CD4-positive, alpha-beta T cell treated with Interleukin-15 for 1 hour (primary cell): ENCODE measurements at regions not wholly inside any gene's neighbourhood (a gene's known extent, or its start where the extent isn't known, plus 50 kb on each side); places are given as distances from the start of the nearest gene placed in this dataset.

ENCODE experiments used
- DNase-seq: peaks from one replicate; pipeline ENCODE4 v3.0.0-alpha.2; 2020

DNA sequence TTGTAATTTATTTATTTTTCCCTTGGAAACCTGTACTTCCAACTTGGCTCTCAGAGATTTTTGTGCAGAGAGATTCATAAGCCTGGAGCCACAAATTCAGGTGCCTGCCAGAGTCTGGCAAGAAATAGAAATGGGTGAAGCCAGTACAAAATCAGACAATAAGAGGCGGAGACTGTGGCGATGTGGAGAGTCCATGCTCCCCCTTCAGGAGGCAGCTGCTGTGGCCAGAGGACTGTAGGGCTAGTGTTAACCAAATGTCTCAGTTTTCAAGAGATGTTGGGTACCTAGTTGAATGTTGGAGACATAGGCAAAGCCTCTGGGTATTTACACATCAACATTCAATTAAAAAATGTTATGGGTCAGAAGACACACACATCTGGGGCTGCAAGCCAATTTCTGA is 208.6 kb downstream of the PSAT1 start:
- DNase-seq = no peak

DNA sequence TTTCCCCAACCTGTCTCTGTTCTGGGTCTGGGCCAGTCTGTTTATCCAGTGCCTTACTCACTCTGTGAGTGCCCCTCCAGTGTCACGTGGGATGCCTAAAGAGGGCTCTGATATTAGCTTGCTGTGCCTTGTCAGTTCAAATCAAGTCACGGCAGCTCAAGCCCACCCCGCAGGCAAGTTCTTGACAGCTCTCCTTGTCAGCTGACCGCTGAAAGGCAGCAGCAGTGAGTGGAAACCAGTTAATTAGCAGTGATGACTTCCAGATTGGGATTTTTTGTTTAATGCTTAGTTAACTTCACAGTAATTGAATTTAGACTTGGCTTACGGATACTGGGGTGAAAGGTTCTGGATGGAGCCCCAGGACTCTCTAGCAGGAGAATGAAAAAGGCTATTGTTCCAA is 210.1 kb downstream of the PSAT1 start:
- no peak for DNase-seq

DNA sequence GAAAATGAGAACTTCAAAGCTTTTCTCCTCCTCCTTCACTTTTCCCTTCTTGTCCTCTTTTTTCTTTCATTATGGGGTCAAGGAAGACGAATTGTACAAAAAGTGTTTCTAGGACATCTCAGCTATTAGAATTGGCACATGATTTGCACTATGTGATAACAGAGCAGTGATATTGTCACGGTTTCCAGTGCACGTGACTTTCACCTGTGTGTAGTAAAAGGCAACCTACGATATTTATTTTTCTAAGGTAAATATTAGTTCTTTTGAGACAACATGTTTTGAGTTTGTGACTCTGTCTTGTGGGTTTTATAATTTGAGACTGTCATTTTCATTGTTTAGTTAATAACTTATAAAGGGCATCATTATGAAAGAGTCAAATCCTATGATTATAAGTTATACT is 213.1 kb downstream of the PSAT1 start:
- no peak for DNase-seq

DNA sequence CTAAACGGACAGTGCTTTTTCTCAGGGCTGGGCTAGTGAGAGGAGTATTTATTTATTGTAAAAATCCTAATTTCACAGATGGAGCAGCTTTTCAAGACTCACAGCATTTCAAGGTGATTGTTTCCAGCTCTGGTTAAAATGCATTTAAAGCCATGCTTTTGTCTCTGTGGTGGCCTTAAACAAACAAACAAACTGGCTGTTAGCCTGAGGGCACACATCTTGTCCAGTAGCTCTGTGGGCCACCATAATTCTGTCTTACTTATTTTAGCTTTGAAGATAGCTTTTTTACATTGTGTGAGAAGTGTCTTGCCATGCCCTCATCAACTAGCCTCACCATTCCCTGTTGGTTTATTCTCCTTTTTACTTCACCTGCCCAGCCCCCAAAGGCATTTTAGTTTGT is 218.2 kb downstream of the PSAT1 start:
- DNase-seq = no peak

DNA sequence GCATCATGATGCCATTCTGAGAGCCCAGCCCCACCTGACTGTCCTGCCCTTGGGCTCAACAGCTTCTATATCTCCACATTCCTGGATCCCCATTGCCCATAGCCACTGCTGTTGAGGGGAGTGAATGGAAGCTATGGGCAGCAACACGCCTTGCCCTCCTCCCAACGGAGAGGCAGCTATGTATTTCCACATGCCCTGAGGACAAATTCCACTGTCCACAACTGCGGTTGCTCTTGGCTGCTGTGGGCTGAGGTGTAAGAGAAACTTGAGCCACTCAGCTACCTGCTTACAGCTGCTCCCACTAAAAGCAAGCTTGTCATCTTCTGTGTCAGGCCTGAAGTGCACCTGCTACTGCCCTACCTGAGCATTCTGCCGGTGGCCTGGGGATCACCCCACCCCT is 222.9 kb downstream of the PSAT1 start:
- DNase-seq = no peak

DNA sequence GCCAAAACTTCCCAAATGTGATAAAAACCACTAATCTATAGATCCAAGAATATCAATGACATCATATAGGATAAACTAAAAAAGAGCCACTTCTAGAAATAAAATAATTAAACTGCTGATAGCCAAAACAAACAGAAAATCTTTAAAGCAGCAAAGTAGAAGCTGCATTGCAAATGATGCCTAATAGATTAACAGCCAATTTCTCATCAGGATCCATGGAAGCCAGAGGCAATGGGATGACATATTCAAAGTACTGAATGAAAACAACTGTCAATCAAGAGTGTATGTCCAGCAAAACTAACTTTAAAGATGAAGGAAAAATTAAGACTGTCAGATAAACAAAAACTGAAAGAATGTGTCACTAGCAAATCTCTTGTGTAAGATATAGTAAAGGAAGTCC is 224.8 kb downstream of the PSAT1 start:
- DNase-seq = no peak

DNA sequence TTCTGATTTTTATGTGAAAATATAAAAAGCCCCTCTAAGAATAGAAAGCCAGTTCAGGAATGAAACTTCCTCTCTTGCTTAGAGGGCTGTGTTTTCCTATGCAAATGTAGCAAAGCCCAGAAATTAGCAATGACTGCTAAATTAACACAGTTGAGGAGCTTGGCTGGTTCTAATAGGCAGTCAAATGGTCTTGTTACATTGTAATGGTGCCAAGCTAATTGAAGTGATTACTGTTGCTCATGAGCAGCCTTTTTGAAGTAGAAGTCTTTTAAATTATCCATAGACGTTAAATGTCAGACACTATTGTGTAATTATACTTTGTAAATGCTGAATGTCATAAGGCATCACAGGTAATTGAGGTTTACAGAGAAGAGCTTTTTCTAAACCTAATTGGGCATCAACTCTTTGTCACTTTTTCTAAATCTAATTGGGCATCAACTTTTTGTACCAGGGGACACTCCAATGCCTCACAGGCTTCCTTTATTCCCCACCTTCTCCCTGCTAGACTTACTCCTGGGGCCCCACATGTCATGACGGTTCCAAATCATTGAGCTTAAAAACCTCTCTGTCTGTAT is 229.1 kb downstream of the PSAT1 start:
- DNase-seq = no peak

DNA sequence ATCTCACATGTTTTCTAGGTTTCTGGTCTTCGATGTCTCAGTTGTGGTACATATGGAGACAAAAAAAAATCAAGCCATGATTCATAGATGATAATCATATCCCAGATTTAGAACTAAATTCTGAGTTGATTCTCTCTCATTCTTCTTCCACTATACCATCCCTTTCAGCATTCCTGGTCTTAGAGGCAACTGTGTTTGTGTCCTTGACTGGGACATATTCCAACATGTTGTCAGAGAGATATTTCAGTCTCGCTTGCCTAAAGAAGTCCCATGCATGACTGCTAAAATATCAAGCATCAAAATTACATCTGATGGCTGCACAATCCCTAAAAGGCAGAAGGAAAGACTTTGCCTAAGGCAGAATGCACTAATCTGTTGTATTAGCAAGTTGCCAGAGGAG is 236.6 kb downstream of the PSAT1 start:
- DNase-seq = no peak

DNA sequence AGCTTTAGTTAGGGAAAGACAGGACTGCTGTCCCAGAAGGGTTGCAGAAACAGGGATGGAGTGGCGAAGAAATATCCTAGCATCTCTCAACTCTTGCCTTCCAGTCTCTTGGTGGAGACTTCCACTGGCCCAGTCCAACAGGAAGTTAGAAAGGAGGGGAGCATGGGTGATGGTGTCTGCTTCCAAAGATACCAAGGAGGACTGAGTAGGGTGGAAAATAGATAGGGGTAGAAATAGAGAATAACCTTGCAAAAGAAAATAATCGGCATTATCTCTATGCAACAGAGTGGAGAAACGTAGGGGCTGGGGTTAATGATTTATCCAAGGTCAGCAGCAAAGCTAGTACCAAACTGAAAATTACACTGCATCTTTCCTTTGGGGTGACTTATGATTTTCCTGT is 242.3 kb downstream of the PSAT1 start:
- DNase-seq = no peak

DNA sequence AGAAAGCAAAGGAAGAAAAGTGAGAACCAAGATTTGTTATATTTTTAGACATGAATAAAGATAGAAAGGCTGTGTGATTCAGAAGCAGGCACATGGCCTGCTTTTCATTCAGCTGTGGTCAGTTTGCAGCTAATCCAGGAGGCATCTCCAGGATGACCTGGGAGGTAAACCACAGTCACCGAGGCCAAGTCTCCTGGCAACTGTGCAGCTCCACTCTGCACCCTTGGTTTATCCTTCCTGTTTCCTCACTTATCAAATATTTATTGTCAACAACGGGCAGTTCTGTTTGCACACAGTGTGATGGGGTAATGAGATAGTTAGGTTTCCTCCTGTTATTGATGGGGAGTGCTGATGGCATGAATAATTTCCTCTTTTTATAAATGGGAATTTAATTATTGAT is 243.0 kb downstream of the PSAT1 start:
- no peak for DNase-seq

DNA sequence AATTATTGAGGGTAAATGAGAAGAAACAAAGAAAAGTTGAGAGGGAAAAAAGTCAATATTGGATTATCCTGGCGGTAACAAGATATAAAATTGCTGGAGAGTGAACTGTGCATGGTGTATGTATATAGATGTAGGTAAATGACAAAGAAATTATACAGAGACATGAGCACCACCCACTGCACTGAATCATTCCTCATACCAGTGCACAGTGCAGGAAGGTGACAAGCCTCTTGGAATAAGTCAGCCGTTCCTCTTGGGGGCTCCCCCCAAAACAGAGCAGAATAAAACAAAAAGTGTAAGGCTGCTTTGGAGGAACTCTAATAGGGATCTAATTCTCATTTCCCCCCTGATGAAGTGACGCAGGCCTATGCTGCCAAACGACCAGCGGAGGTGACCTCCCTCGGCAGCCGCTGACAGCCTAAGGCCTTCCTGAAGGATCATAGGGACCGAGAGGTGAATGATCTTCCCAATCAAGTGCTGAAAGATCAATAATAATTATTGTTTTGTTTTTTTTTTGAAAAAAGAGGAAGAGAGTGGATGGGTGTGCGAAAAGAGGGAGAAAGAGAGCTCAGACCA is 245.0 kb downstream of the PSAT1 start:
- no peak for DNase-seq

DNA sequence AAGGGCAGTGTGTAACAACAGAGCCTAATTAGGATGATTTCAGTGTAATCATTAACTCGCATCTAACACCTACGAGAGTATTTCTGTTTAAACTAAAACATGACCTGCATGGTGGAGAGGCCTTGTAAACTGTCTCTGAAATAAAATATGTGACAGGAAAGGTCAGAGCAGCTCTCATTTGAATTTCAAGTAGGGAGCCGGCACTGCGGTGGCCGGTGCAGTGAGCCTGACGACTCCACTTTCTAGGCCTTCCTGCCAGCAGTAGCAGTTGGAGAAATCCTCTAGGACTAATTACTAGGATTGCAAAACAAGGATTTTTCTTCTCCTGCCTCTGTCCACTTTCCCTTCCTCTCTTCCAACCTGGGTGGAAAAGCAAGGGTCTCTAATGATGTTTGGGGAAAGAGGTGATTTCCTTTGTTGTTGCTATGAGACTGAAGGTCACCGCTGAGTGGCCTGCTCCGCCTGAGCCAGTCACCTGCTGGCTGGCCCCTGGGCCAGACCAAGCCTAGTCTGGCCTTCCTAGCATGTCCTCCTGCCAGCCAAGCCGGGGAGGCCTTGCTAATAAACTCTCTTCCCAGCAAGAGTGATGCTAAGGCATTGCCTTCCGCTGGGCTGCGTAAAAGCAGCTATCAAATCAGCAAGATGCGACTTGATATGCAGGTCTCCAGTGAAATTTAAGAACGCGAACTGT is 245.7 kb downstream of the PSAT1 start:
- DNase-seq = no peak

DNA sequence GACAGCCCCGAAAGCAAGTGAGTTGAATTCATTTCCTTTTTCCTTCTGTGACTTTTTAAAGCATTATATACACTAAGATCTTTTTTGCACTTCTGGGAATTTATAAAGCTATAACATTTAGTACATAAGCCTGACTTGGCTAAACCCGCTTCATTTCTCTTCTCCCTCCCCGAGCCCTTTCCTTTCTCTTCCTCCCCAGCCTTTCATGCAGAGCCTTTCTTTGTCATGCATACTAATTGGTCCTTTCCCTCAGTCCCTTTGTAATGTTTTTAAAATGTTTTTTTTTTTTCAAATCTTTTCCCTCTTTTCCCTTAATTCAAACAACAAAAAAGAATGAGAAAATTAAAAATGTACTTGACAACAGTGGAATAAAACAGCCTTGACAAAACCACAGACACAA is 246.4 kb downstream of the PSAT1 start:
- no peak for DNase-seq

DNA sequence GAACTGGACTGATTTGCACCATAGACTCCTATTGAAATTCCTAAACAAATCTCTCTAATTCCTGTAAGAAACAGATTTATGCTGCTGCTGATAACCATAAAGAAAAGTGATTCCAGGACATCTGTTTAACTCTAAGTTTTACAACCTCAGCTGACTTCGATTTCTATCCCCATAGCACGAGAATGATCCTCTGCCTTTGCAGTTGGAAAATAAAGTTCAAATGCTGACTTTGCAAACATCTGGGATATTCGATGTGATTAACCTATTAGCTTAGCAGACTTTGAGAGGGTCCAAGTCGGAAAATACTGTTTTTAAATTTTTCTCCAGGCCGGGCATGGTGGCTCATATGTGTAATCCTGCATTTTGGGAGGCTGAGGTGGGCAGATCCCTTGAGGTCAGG is 247.3 kb downstream of the PSAT1 start:
- DNase-seq = no peak

DNA sequence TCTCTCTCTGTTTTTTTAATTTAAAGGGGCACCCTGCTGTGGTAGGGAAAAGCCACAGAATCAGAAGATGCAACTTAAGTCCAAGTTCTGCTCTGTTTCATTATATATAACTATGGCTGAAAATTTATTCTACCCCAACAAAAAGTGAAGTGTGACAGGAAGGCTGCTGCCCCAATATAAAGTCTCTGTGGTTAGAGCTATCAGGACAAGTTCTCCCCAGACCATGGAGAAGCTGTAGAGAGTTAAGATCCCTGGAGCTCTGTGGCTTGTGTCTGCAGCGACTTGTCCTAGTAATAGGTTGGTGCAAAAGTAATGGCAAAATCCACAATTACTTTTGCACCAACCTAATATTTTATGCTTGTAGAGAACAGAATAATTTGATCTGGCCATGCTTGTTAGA is 250.9 kb downstream of the PSAT1 start:
- DNase-seq = no peak

DNA sequence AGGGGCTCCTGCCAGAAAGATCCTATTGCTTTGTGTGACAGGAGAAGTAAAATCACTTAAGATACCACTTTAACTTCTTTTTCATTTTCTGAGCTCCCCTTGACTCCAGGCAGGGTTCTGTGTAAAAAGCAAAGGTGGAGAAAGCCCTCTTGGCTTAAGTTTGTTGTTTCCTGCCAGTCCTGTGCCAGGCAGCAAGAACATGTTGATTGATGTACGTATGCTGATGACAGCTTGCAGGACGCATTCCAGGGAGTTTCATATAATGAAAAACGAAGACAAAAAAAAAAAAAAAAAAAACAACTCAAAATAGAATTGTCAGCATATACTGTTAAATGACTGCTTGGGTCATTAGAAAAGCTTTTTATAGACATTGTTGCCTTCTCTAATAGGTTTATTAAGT is 251.7 kb downstream of the PSAT1 start:
- DNase-seq = no peak

DNA sequence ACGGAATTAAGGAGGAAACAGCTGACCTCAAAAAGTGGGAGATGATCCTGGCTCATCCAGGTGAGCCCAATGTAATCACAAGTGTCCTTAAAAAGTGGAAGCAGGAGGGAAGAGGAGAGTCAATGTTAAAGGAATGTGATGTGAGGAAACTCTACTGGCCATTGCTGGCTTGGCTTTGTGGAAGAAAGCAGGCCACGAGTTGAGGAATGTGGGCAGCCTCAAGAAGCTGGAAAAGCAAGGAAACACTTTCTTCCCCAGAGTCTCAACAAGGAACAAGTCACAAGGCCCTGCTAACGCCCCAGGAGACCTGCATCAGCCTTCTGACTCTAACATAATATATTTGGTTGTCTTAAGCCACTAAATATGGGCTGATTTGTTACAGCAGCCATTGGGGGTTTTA is 252.8 kb downstream of the PSAT1 start:
- DNase-seq = no peak

DNA sequence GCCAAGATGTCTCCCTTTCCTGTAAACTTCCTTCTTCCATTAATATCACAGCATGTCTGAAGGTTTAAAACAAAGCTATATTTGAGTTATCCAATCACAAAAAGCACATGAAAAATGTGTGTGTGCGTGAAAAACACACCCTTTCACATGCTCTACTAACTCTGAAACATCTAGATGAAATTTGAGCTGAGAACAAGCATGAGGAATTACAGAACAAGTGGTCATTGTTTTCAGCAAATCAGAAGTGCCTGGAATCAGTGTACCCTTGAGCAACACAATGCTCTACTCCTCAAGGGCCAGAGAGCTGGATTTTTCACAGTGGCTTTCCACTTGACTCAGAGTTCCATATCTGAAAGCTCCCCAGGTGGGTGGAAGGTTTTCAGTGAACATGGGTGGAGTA is 255.9 kb downstream of the PSAT1 start:
- no peak for DNase-seq

DNA sequence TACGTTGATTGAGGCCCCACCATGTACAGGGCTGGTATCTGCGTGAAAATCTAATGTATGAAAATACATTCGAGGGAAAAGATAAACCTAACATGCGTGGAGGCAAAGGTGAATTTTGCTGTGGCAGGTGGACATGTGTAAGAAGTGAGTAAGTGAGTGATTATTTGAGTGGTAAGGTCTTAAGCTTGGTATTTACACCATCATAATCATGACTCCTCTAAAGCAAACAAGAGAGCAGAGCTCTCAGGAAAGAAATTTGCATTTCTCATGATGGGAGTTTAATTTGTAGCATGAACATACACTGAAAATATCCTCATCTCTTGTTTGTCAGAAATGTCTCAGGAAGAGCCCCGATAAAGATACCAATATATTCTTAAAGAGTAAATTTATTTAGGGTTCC is 260.6 kb downstream of the PSAT1 start:
- no peak for DNase-seq

DNA sequence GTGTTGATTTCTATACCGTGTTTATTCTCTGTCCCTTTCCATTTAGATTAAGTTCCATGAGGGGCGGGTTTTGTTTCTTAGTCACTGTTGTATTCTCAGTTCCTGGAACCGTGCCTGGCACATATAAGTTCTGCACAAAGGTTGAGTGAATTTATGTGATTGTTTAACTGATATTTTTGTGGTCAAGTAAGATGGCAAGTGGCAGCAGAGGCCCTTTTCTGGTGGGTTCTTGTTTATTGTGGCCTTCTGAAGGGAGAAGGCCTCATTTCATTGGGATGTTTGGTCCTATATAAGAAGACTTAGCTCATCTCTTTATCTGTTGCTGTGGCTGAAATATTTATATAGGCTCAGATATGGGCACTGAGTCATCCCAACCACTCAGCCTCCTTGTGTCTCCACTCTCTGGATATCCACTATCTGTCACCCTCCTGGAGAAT is 262.5 kb downstream of the PSAT1 start:
- DNase-seq = no peak

DNA sequence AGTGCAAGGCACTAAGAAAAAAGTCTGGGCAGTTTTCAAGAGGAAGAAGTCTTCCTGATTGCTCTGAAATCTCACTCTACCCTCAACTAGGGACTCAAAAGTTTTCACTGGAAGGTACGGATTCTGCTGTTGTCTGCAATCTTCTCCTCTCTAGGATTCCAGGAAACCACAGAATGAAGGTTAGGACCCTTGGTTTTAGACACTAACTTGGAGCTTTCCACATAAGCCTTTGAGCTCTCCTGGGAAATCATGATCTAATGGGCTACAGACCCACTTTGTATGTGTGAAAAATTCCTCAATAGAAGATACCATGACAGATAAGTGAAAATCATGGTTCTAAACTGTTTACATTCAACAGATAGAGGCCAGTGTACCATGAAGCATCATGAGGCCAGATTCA is 265.1 kb downstream of the PSAT1 start:
- no peak for DNase-seq

DNA sequence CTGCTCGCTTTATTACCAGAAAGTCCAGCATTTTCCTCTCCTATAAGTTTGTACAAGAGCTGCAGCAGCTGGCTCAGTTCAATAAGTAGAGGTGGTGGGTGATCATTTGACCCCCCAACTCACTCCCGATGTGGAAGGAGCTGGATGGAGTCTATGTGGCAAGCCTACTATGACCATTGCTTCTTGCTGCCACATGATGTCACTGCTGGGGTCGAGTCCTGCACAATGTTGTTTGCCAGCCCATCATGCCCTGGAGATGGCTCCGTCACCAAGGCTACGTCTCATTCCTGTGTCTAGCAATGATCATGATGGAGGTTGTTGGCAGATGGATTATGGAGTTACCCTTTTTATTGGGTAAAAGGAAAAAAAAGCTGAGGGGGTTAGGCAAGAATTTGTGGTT is 266.3 kb downstream of the PSAT1 start:
- DNase-seq = no peak

DNA sequence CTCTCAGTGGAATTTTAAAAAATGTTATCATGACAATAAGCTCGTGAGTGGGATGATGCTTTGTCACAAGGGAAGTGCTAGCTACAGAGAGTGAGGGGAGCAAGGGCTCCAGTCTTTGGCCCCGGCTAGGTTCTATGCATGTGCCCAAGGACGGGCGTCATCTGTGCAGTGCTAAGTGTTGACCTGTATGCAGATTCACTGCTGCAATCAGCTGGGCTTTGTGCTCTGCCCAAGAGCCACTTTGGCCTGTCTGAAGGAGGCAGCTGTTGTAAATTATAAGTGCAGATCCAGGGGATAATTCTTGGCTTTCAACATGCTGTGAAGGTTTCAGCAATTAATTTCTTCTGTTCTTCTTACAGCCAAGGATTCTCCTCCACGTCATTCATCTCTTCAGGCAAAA is 268.6 kb downstream of the PSAT1 start:
- DNase-seq = no peak

DNA sequence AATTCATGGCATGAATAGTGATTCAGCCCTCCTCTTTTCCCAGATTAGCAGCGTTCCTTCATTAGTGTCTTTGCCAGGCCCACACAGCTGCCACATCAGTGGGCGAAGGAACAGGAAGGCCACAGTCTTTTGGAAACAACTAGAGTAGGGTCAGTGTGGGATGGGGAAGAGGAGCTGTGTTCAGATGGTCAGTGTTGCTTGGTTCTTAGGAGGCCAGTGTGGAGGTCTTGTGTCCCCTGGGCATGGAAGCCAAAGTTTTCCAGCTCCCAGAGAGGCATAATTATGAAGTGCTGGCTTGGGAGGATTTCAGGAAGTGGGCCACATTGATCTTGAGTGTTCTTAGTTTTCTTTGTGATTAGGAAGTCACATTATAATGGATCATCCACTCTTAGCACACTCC is 269.6 kb downstream of the PSAT1 start:
- no peak for DNase-seq
